GM12878 (cell line): ENCODE measurements at regions not wholly inside any gene's neighbourhood (a gene's known extent, or its start where the extent isn't known, plus 50 kb on each side); places are given as distances from the start of the nearest gene placed in this dataset.

ENCODE experiments used
- ATAC-seq: fragments of 200-7000 bp; cut with Tn5 transposase; 3 replicates; pipeline ENCODE4 v1.9.1; 2020; ENCODE audit warnings: mild to moderate bottlenecking, moderate library complexity
- BruUV-seq: library from RNA; stranded (reverse); fragments of 400-500 nt; replicated peaks from 2 replicates; lab custom pipeline; 2021; lab: Mats Ljungman, UMichigan
- CTCF ChIA-PET: fragments of 300-600 bp; sonication (Branson Sonifier 250); formaldehyde crosslinking; extraction: SDS; loops from one replicate; lab custom pipeline; 2021; ENCODE audit warnings: inconsistent platforms; lab: Yijun Ruan, JAX
- POLR2A ChIA-PET: fragments of 350-600 bp; formaldehyde crosslinking; extraction: SDS; loops from one replicate; lab custom pipeline; 2021; ENCODE audit warnings: inconsistent platforms; lab: Charles Lee
- RAD21 ChIA-PET: fragments of 300-600 bp; sonication (Branson Sonifier 250); formaldehyde crosslinking; loops from one replicate; lab custom pipeline; 2023; ENCODE audit warnings: antibody characterized with exemption; ENCODE audit not compliant: unreplicated experiment; lab: Charles Lee
- SMC1A ChIA-PET: fragments of 300-600 bp; sonication (Branson Sonifier 250); formaldehyde crosslinking; loops from one replicate; lab custom pipeline; 2023; ENCODE audit not compliant: unreplicated experiment, uncharacterized antibody; lab: Charles Lee
- DNase-seq: peaks from one replicate; pipeline ENCODE4 v3.0.0-alpha.2; 2011; ENCODE audit warnings: low read depth, low spot score
- FAIRE-seq: peaks from 3 replicates; lab custom pipeline; 2011; peaks lifted over from hg19 to GRCh38; lab: Jason Lieb, UNC
- H2AFZ ChIP-seq: 2 replicates; pipeline ENCODE4 v1.6.0; 2011; ENCODE audit warnings: low read depth, low read length, control low read depth; ENCODE audit not compliant: control insufficient read depth
- H3K27ac ChIP-seq: 2 replicates; pipeline ENCODE4 v1.5.1; 2011; ENCODE audit warnings: control low read depth; ENCODE audit not compliant: control insufficient read depth, insufficient read depth
- H3K27me3 ChIP-seq, 2 experiments: replicated peaks in 1 of 2; 2 replicates each; pipeline versions ENCODE4 v1.6.0 to v1.6.1; 2011; ENCODE audit warnings: low read length in 1 of 2; ENCODE audit not compliant: control insufficient read depth in 2 of 2, insufficient read depth in 2 of 2
- H3K36me3 ChIP-seq, 2 experiments: 2 replicates each; pipeline ENCODE4 v1.5.1; 2011; ENCODE audit warnings: low read length in 1 of 2; ENCODE audit not compliant: control insufficient read depth in 2 of 2, insufficient read depth in 2 of 2
- H3K4me1 ChIP-seq: 2 replicates; pipeline ENCODE4 v1.6.1; 2011; ENCODE audit warnings: mild to moderate bottlenecking, low read length, moderate library complexity, mixed read lengths; ENCODE audit not compliant: control insufficient read depth, insufficient read depth
- H3K4me2 ChIP-seq: 2 replicates; pipeline ENCODE4 v1.6.0; 2011; ENCODE audit warnings: control low read depth; ENCODE audit not compliant: control insufficient read depth, insufficient read depth
- H3K4me3 ChIP-seq: fragments of 200-600 bp; sonication (generic); 2 replicates; pipeline ENCODE4 v1.5.1; 2016
- H3K79me2 ChIP-seq: 2 replicates; pipeline ENCODE4 v1.6.0; 2011; ENCODE audit warnings: low read length; ENCODE audit not compliant: control insufficient read depth, insufficient read depth
- H3K9ac ChIP-seq: 2 replicates; pipeline ENCODE4 v1.8.0; 2011; ENCODE audit warnings: low read length, control low read depth, mixed read lengths; ENCODE audit not compliant: control insufficient read depth, insufficient read depth
- H3K9me3 ChIP-seq: replicated peaks from 3 replicates; pipeline ENCODE4 v1.5.1; 2011; ENCODE audit warnings: mild to moderate bottlenecking, low read length; ENCODE audit not compliant: control insufficient read depth, insufficient read depth
- H4K20me1 ChIP-seq: 2 replicates; pipeline ENCODE4 v1.6.0; 2011; ENCODE audit not compliant: control insufficient read depth, insufficient read depth
- ASH2L ChIP-seq: fragments of 300-600, 200-600 bp; sonication (generic); IDR thresholded peaks from 2 replicates; pipeline ENCODE4 v1.6.1; 2017; ENCODE audit warnings: low read depth, mild to moderate bottlenecking, borderline replicate concordance
- HCFC1 ChIP-seq: fragments of 150-350 bp; IDR thresholded peaks from 2 replicates; pipeline ENCODE4 v1.6.1; 2014; ENCODE audit warnings: low read length
- NBN ChIP-seq: fragments of 450-650 bp; IDR thresholded peaks from 2 replicates; pipeline ENCODE4 v1.6.1; 2016
- SIX5 ChIP-seq: IDR thresholded peaks from 2 replicates; pipeline ENCODE4 v1.6.1; 2011; ENCODE audit warnings: mild to moderate bottlenecking, low read depth, low read length, moderate library complexity; ENCODE audit not compliant: severe bottlenecking
- STAT1 ChIP-seq: fragments of 450-650 bp; conservative IDR thresholded peaks from 2 replicates; pipeline ENCODE4 v1.6.1; 2014; ENCODE audit warnings: antibody characterized with exemption, mild to moderate bottlenecking
- WGBS: methylation state at CpG from one replicate; pipeline ENCODE4 v1.1.6; 2016; ENCODE audit warnings: low lambda C conversion rate; ENCODE audit not compliant: insufficient replicate concordance, insufficient coverage; ENCODE audit errors: missing lambda C conversion rate; 5-methylcytosine and 5-hydroxymethylcytosine counted together
- in situ Hi-C: fragments of 300-500 bp; cut with MboI; formaldehyde crosslinking; loops from 9 replicates; pipeline ENCODE4 v1.14.3; 2018; ENCODE audit warnings: mixed read lengths
- intact Hi-C: fragments of 100-400 bp; cut with micrococcal nuclease; formaldehyde crosslinking; loops from one replicate; pipeline ENCODE4 v1.14.2; 2022; ENCODE audit not compliant: unreplicated experiment
- TF ChIP-seq, protein P1 (sequence below): fragments of 450-650 bp; conservative IDR thresholded peaks from 2 replicates; pipeline ENCODE4 v1.6.1; 2017; ENCODE audit warnings: mild to moderate bottlenecking, moderate library complexity
- TF ChIP-seq, protein P2 (sequence below): fragments of 450-650 bp; formaldehyde crosslinking; IDR thresholded peaks from 2 replicates; pipeline ENCODE4 v1.4.0; 2022; ENCODE audit warnings: mild to moderate bottlenecking, moderate library complexity

DNA sequence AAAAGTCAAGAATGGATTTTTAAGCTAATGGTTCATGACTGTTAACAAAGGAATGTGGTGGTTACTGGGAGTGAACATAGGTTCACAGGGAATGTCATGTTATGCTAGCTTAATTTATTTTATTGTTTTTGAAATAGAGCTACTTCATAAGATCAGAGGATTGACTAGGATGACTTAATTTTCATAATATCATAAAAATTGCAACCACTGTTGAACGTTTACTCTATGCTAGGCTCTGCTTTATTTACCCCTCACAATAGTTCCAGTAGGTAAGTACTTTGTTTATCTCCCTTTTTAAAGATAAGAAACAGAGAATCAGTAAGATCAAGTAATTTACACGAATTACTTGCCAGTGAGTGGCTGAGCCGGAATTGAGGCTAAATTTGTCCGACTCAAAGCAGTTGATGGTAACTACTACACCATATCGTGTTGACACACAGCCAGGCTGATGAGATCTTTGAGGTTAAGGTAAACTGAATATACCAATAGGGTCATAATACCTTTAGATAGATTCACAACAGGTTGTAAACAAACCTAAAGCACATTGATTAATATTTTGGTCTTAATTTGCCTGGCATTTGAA, 194.6 kb upstream of the CITED2 start:
- no peak for DNase-seq
- Histone ChIP-seq H3K9me3 (no peaks in the 10 kb centered on the region; the same call in 2 of the 3 replicates), H3K4me3 (no peak overlapping the region), H3K27me3 (no peaks in the 10 kb centered on the region), H3K27ac (no peak overlapping the region), H3K4me1 (no peaks in the 10 kb centered on the region), H2AFZ (no peak overlapping the region), H3K36me3 (no peaks in the 10 kb centered on the region), H3K4me2 (no peak overlapping the region), H3K79me2 (no peaks in the 10 kb centered on the region), H4K20me1 (no peaks in the 10 kb centered on the region), H3K9ac (no peak overlapping the region)
- BruUV-seq: no TSS peak
- WGBS: 28% methylated on average over 5 of the region's 5 CpGs
- ATAC-seq: no peak
- FAIRE-seq: no peak
- ChIA-PET RAD21 (no interaction called here), CTCF (no interaction called here), POLR2A (no interaction called here), SMC1A (interaction anchor here (0.7 to 0.9 kb wide), 3 partner anchors 9 to 155 kb away, joined by 3 to 5 read pairs (median 3); no protein-coding TSS in a partner anchor)
- intact Hi-C loops (no loop called here), in situ Hi-C loops (no loop called here)
- TF ChIP-seq NBN (no peak), STAT1 (no peak), SIX5 (no peak), ASH2L (no peak), HCFC1 (no peak)
- TF ChIP-seq, protein P1, sequence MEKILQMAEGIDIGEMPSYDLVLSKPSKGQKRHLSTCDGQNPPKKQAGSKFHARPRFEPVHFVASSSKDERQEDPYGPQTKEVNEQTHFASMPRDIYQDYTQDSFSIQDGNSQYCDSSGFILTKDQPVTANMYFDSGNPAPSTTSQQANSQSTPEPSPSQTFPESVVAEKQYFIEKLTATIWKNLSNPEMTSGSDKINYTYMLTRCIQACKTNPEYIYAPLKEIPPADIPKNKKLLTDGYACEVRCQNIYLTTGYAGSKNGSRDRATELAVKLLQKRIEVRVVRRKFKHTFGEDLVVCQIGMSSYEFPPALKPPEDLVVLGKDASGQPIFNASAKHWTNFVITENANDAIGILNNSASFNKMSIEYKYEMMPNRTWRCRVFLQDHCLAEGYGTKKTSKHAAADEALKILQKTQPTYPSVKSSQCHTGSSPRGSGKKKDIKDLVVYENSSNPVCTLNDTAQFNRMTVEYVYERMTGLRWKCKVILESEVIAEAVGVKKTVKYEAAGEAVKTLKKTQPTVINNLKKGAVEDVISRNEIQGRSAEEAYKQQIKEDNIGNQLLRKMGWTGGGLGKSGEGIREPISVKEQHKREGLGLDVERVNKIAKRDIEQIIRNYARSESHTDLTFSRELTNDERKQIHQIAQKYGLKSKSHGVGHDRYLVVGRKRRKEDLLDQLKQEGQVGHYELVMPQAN: no peak
- TF ChIP-seq, protein P2, sequence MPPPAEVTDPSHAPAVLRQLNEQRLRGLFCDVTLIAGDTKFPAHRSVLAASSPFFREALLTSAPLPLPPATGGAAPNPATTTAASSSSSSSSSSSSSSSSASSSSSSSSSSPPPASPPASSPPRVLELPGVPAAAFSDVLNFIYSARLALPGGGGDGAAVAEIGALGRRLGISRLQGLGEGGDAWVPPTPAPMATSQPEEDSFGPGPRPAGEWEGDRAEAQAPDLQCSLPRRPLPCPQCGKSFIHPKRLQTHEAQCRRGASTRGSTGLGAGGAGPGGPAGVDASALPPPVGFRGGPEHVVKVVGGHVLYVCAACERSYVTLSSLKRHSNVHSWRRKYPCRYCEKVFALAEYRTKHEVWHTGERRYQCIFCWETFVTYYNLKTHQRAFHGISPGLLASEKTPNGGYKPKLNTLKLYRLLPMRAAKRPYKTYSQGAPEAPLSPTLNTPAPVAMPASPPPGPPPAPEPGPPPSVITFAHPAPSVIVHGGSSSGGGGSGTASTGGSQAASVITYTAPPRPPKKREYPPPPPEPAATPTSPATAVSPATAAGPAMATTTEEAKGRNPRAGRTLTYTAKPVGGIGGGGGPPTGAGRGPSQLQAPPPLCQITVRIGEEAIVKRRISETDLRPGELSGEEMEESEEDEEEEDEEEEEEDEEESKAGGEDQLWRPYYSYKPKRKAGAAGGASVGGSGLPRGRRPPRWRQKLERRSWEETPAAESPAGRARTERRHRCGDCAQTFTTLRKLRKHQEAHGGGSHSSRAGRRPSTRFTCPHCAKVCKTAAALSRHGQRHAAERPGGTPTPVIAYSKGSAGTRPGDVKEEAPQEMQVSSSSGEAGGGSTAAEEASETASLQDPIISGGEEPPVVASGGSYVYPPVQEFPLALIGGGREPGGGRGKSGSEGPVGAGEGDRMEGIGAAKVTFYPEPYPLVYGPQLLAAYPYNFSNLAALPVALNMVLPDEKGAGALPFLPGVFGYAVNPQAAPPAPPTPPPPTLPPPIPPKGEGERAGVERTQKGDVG (CRISPR knock-in tag): no peak
